ENCODE measurements at regions not wholly inside any gene's neighbourhood (a gene's known extent, or its start where the extent isn't known, plus 50 kb on each side); places are given as distances from the start of the nearest gene placed in this dataset.

GRCh38 chr2:84065857-84066256 is 393.2 kb downstream of the SUCLG1 start:
- BruUV-seq (replicated peaks), result no TSS peak
- no peak for FAIRE-seq
- H3K27ac ChIP-seq (ENCODE audit: extremely low read depth, low read depth, low read length), result no peak overlapping the region

More at GRCh38 chr2:84065857-84066256, 393.2 kb downstream of the SUCLG1 start:
- DNase-seq (ENCODE audit: extremely low read depth in 1 of 4, low spot score in 3 of 4), result no peak
- Histone ChIP-seq H3K4me3 (no peak overlapping the region), H4K20me1 (replicated peaks; ENCODE audit: control insufficient read depth, insufficient read depth, low read length) (no peaks in the 10 kb centered on the region), H3K9ac (ENCODE audit: insufficient read depth in 1 of 2, low read depth in 2 of 2, low read length in 2 of 2) (no peak overlapping the region), H3K79me2 (ENCODE audit: control insufficient read depth, insufficient read depth, low read length) (no peaks in the 10 kb centered on the region), H3K9me3 (replicated peaks; ENCODE audit: control insufficient read depth, insufficient read depth, low read depth, low read length) (no peaks in the 10 kb centered on the region), H2AFZ (ENCODE audit: low read depth, low read length) (no peak overlapping the region), H3K36me3 (ENCODE audit: control insufficient read depth, insufficient read depth, low read length) (no peaks in the 10 kb centered on the region), H3K4me2 (ENCODE audit: insufficient read depth, low read length) (no peak overlapping the region), H3K9me1 (ENCODE audit: control insufficient read depth, insufficient read depth, low read length) (no peaks in the 10 kb centered on the region), H3K27me3 (ENCODE audit: control insufficient read depth in 2 of 2, insufficient read depth in 2 of 2, low read length in 2 of 2) (no peaks in the 10 kb centered on the region), H3K4me1 (replicated peaks in 1 of 2; ENCODE audit: control insufficient read depth in 2 of 2, insufficient read depth in 2 of 2, low read length in 2 of 2) (no peaks in the 10 kb centered on the region)
- ChIA-PET POLR2A (no interaction called here), CTCF (ENCODE audit: low intra/inter-chr PET ratio) (no interaction called here)
- ATAC-seq, result no peak
- no peak for TF ChIP-seq CGGBP1 (CRISPR knock-in tag; IDR thresholded peaks at IDR 0.05)
- peak; percentile 18; the same call in 1 of the 2 replicates for TF ChIP-seq ZNF316 (IDR thresholded peaks at IDR 0.05)
- no peak for TF ChIP-seq CREB5 (CRISPR knock-in tag; IDR thresholded peaks at IDR 0.05)
- no peak for TF ChIP-seq CHCHD3 (CRISPR knock-in tag; IDR thresholded peaks at IDR 0.05)
- TF ChIP-seq ATF3 (IDR thresholded peaks at IDR 0.05), result no peak
- no peak for TF ChIP-seq ATF3 (CRISPR knock-in tag; conservative IDR thresholded peaks at IDR 0.05)
- no peak for TF ChIP-seq NFXL1 (CRISPR knock-in tag; IDR thresholded peaks at IDR 0.05)
- in situ Hi-C loops (cut with MboI), result no loop called here
- intact Hi-C loops (cut with micrococcal nuclease), result no loop called here
